ENCODE measurements at regions not wholly inside any gene's neighbourhood (a gene's known extent, or its start where the extent isn't known, plus 50 kb on each side); places are given as distances from the start of the nearest gene placed in this dataset.
"Not testable (repeated sequence)": the region's sequence is repeated elsewhere in the genome, so short reads cannot be mapped to it uniquely, and the experiment has no call there.

GRCh38 chr10:33832124-33832787, 497.8 kb upstream of the NRP1 start:
- no peak for TF ChIP-seq CTCF (IDR thresholded peaks at IDR 0.05)
- Histone ChIP-seq H3K9me3 (no peaks in the 10 kb centered on the region), H3K27me3 (ENCODE audit: low read depth) (no peaks in the 10 kb centered on the region), H3K27ac (no peak overlapping the region), H3K4me3 (no peak overlapping the region), H3K4me1 (no peaks in the 10 kb centered on the region), H3K36me3 (no peaks in the 10 kb centered on the region)
- no peak for DNase-seq
- intact Hi-C loops (cut with DNase I): no loop called here
- ATAC-seq: no peak

GRCh38 chr10:33831591-33831990, 497.1 kb upstream of the NRP1 start:
- DNase-seq (no peak), ATAC-seq (no peak)
- H3K4me3 ChIP-seq: no peak overlapping the region
- no peaks in the 10 kb centered on the region for H3K36me3 ChIP-seq
- no peaks in the 10 kb centered on the region for H3K27me3 ChIP-seq (ENCODE audit: low read depth)
- intact Hi-C loops (cut with DNase I): no loop called here
- no peak overlapping the region for H3K27ac ChIP-seq
- no peaks in the 10 kb centered on the region for H3K9me3 ChIP-seq
- TF ChIP-seq CTCF (IDR thresholded peaks at IDR 0.05): no peak
- H3K4me1 ChIP-seq: no peaks in the 10 kb centered on the region

GRCh38 chr10:33829899-33830298, 495.4 kb upstream of the NRP1 start:
- ATAC-seq; H3K4me1 ChIP-seq; intact Hi-C loops (cut with DNase I); H3K9me3 ChIP-seq; DNase-seq; H3K27ac ChIP-seq; H3K27me3 ChIP-seq (ENCODE audit: low read depth); H3K4me3 ChIP-seq; H3K36me3 ChIP-seq: not testable (repeated sequence)

GRCh38 chr10:33828592-33828991, 494.1 kb upstream of the NRP1 start:
- H3K36me3 ChIP-seq: no peaks in the 10 kb centered on the region
- no peak for ATAC-seq
- no peak overlapping the region for H3K4me3 ChIP-seq
- intact Hi-C loops (cut with DNase I): no loop called here
- H3K27me3 ChIP-seq (ENCODE audit: low read depth): no peaks in the 10 kb centered on the region
- no peak for TF ChIP-seq CTCF (IDR thresholded peaks at IDR 0.05)
- no peaks in the 10 kb centered on the region for H3K9me3 ChIP-seq
- H3K27ac ChIP-seq: no peak overlapping the region
- H3K4me1 ChIP-seq: no peaks in the 10 kb centered on the region
- DNase-seq: no peak

- ATAC-seq: no peak
- intact Hi-C loops (cut with DNase I): no loop called here
- H3K4me3 ChIP-seq: no peak overlapping the region
- no peaks in the 10 kb centered on the region for H3K27me3 ChIP-seq (ENCODE audit: low read depth)
- no peak for TF ChIP-seq CTCF (IDR thresholded peaks at IDR 0.05)
- H3K4me1 ChIP-seq: no peaks in the 10 kb centered on the region
- no peaks in the 10 kb centered on the region for H3K36me3 ChIP-seq
- no peak for DNase-seq
- H3K9me3 ChIP-seq: no peaks in the 10 kb centered on the region
- H3K27ac ChIP-seq: no peak overlapping the region
Measured at GRCh38 chr10:33826186-33826585, 491.7 kb upstream of the NRP1 start.

- ATAC-seq (no peak), DNase-seq (no peak)
- no peak overlapping the region for H3K4me3 ChIP-seq
- no peaks in the 10 kb centered on the region for H3K9me3 ChIP-seq
- H3K27ac ChIP-seq: no peak overlapping the region
- no peaks in the 10 kb centered on the region for H3K4me1 ChIP-seq
- intact Hi-C loops (cut with DNase I): no loop called here
- H3K36me3 ChIP-seq: no peaks in the 10 kb centered on the region
- TF ChIP-seq CTCF (IDR thresholded peaks at IDR 0.05): no peak
- no peaks in the 10 kb centered on the region for H3K27me3 ChIP-seq (ENCODE audit: low read depth)
Measured at GRCh38 chr10:33822774-33823173, 488.3 kb upstream of the NRP1 start.

All from lower lobe of right lung (tissue), 2 donors.